Osteoblast (primary cell): ENCODE measurements at regions not wholly inside any gene's neighbourhood (a gene's known extent, or its start where the extent isn't known, plus 50 kb on each side); places are given as distances from the start of the nearest gene placed in this dataset.
A peak's percentile ranks its signal among the peaks of the same experiment; 100 is the strongest.

ENCODE experiments used
- DNase-seq: peaks from one replicate; pipeline ENCODE4 v3.0.0; 2011; ENCODE audit warnings: low spot score, mixed read lengths; ENCODE audit not compliant: insufficient read length; ENCODE audit errors: missing footprints
- H2AFZ ChIP-seq: 2 replicates; pipeline ENCODE4 v1.6.0; 2011; ENCODE audit warnings: mild to moderate bottlenecking, low read length
- H3K27ac ChIP-seq: 2 replicates; pipeline ENCODE4 v1.5.1; 2011; ENCODE audit warnings: mild to moderate bottlenecking, low read depth, low read length, moderate library complexity
- H3K27me3 ChIP-seq: 2 replicates; pipeline ENCODE4 v1.6.0; 2012; ENCODE audit warnings: mild to moderate bottlenecking, control low read depth, inconsistent platforms, low read length, moderate library complexity; ENCODE audit not compliant: insufficient read depth
- H3K36me3 ChIP-seq: 2 replicates; pipeline ENCODE4 v1.5.1; 2011; ENCODE audit warnings: mild to moderate bottlenecking, low read length, control low read depth, moderate library complexity; ENCODE audit not compliant: insufficient read depth
- H3K4me1 ChIP-seq: 2 replicates; pipeline ENCODE4 v1.5.1; 2011; ENCODE audit warnings: mild to moderate bottlenecking, low read length, control low read depth, moderate library complexity; ENCODE audit not compliant: insufficient read depth
- H3K4me2 ChIP-seq: 2 replicates; pipeline ENCODE4 v1.6.0; 2011; ENCODE audit warnings: mild to moderate bottlenecking, low read length; ENCODE audit not compliant: insufficient read depth
- H3K4me3 ChIP-seq: fragments of 200-600 bp; sonication (generic); 3 replicates; pipeline ENCODE4 v1.5.1; 2012; ENCODE audit warnings: mild to moderate bottlenecking, low read length, inconsistent platforms; ENCODE audit not compliant: insufficient read depth
- H3K79me2 ChIP-seq: 2 replicates; pipeline ENCODE4 v1.6.0; 2012; ENCODE audit warnings: mild to moderate bottlenecking, low read length, control low read depth, inconsistent platforms; ENCODE audit not compliant: insufficient read depth
- H3K9me3 ChIP-seq: 2 replicates; pipeline ENCODE4 v1.5.1; 2011; ENCODE audit warnings: low read depth, low read length, control low read depth
- H4K20me1 ChIP-seq: 2 replicates; pipeline ENCODE4 v1.6.0; 2012; ENCODE audit warnings: mild to moderate bottlenecking, low read length, control low read depth; ENCODE audit not compliant: insufficient read depth
- TF ChIP-seq, protein P1 (sequence below): IDR thresholded peaks from 2 replicates; pipeline ENCODE4 v1.5.1; 2011; ENCODE audit warnings: mild to moderate bottlenecking, low read depth, low read length, moderate library complexity; ENCODE audit errors: extremely low read depth

DNA sequence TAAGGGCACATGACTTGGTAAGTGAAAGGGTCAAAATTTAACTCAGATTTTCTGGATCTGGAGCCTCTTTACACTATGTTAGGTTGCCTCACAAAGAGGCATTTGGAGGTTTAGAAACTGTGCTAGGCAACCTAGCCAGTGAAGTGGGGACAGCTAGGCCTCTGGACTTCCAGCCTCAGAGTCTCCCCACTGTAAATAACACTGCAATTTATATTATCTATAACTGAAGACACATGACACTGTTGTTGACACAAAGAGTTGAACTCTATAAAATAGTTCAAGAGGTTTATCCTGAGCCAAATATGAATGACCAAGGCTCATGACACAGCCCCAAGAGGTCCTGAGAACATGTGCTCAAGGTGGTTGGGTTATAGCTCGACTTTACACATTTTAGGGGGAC, 74.9 kb upstream of the IQCM start:
- no peaks in the 10 kb centered on the region for H3K36me3 ChIP-seq
- no peaks in the 10 kb centered on the region for H3K27me3 ChIP-seq
- no peaks in the 10 kb centered on the region for H3K9me3 ChIP-seq
- H3K79me2 ChIP-seq: no peaks in the 10 kb centered on the region
- TF ChIP-seq, protein P1, sequence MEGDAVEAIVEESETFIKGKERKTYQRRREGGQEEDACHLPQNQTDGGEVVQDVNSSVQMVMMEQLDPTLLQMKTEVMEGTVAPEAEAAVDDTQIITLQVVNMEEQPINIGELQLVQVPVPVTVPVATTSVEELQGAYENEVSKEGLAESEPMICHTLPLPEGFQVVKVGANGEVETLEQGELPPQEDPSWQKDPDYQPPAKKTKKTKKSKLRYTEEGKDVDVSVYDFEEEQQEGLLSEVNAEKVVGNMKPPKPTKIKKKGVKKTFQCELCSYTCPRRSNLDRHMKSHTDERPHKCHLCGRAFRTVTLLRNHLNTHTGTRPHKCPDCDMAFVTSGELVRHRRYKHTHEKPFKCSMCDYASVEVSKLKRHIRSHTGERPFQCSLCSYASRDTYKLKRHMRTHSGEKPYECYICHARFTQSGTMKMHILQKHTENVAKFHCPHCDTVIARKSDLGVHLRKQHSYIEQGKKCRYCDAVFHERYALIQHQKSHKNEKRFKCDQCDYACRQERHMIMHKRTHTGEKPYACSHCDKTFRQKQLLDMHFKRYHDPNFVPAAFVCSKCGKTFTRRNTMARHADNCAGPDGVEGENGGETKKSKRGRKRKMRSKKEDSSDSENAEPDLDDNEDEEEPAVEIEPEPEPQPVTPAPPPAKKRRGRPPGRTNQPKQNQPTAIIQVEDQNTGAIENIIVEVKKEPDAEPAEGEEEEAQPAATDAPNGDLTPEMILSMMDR: no peak
- peaks cover 15% of the 10 kb centered on the region for H3K4me1 ChIP-seq
- H3K4me3 ChIP-seq: no peak overlapping the region
- H2AFZ ChIP-seq: no peak overlapping the region
- H3K27ac ChIP-seq: no peak overlapping the region
- H4K20me1 ChIP-seq: no peaks in the 10 kb centered on the region
- DNase-seq: no peak
- no peak overlapping the region for H3K4me2 ChIP-seq

DNA sequence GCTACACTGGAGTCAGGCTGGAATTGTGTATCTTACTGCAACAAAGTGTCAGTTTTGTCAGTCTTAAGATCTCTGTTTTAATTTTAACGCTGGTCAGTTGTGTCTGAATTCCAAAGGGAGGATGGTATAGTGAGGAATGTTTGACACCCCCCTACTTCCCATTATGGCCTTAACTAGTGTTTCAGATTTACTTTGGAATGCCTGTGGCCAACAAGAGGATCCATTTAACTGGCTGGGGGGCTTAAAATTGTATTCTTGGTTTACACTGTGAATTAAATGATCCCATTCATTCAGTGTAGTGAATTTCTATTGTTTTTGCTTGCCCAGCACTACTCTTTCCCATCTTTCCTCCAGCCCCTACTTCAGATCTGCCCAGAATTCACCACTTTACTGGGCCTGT, 75.8 kb upstream of the IQCM start:
- no peak overlapping the region for H3K27ac ChIP-seq
- no peaks in the 10 kb centered on the region for H3K79me2 ChIP-seq
- TF ChIP-seq, protein P1: no peak
- H3K4me2 ChIP-seq: no peak overlapping the region
- DNase-seq: no peak
- H2AFZ ChIP-seq: peak overlapping the region; percentile 4
- H3K4me3 ChIP-seq: no peak overlapping the region
- H3K36me3 ChIP-seq: no peaks in the 10 kb centered on the region
- H3K27me3 ChIP-seq: no peaks in the 10 kb centered on the region
- no peaks in the 10 kb centered on the region for H4K20me1 ChIP-seq
- H3K4me1 ChIP-seq: peaks cover 6% of the 10 kb centered on the region
- H3K9me3 ChIP-seq: no peaks in the 10 kb centered on the region

DNA sequence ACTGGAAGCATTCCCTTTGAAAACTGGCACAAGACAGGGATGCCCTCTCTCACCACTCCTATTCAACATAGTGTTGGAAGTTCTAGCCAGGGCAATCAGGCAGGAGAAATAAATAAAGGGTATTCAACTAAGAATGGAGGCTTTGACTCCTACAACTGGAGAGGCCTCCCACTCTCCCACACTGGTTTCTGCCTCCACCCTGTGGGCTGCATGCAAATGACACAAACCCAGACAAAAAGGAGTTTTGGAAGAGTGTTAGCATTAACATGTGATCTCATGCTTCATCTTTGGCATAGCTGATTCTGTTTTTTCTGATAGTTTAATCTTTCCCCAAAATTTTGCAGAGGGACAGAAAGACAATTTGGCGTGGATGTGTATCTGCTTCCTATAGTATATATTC, 80.8 kb upstream of the IQCM start:
- Histone ChIP-seq H3K4me3 (no peak overlapping the region), H4K20me1 (no peaks in the 10 kb centered on the region), H2AFZ (no peak overlapping the region), H3K79me2 (no peaks in the 10 kb centered on the region), H3K36me3 (no peaks in the 10 kb centered on the region), H3K27me3 (no peaks in the 10 kb centered on the region), H3K27ac (no peak overlapping the region), H3K4me2 (no peak overlapping the region), H3K4me1 (no peaks in the 10 kb centered on the region), H3K9me3 (no peaks in the 10 kb centered on the region)
- TF ChIP-seq, protein P1: peak; percentile 74
- DNase-seq: peak; percentile 22

DNA sequence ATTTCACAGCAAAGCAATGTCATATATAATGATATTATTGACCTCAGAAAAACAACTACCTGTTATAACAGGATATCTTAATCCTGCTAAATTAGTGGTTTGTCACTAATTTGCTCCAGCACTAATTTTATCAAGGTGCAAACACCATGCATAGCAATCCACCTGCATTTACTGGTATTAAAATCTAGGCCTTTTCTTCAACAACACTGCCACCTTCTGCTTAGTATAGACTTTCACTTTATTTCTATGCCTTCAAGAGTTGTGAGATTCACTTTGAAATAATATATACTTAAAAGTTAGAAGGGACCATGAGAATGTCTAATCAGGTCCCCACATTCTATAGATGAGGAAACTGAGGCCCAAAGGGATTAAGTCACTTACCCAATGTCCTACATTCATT, 82.1 kb upstream of the IQCM start:
- Histone ChIP-seq H3K4me2 (no peak overlapping the region), H3K4me1 (no peaks in the 10 kb centered on the region), H3K79me2 (no peaks in the 10 kb centered on the region), H3K36me3 (no peaks in the 10 kb centered on the region), H4K20me1 (no peaks in the 10 kb centered on the region), H3K9me3 (no peaks in the 10 kb centered on the region), H3K4me3 (no peak overlapping the region), H2AFZ (no peak overlapping the region), H3K27ac (no peak overlapping the region), H3K27me3 (no peaks in the 10 kb centered on the region)
- TF ChIP-seq, protein P1: peak; percentile 49
- DNase-seq: no peak
